ENCODE measurements at regions not wholly inside any gene's neighbourhood (a gene's known extent, or its start where the extent isn't known, plus 50 kb on each side); places are given as distances from the start of the nearest gene placed in this dataset.

DNA sequence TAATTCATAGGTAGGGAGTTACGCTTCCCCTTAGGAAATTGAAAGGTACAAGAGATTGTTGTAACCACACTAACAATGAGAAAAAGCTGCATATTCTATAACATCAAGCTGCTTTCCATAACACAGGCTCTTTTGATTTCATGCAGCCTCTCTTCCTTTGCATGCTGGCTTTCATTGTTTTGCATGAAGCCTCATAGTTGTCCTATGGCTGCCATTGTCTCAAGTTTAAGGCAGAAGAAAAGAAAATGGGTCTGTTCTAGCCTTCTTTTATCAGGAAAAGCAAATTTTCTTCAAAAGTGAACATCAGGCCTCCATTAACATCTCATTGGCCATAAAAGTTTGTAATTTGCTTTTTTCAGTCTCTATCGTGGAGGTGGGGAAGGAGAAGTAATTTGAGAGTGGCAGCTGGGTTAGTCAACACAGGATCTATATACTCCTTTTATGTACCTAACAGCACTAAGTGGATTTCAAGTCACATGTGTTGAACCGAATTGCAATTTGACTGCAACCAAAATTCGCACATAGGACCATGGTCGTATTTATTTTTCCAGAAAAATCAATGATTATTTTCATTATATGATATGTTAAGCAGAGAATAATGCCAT lies 248.5 kb upstream of the RND3 start:
- TF ChIP-seq, protein P1, sequence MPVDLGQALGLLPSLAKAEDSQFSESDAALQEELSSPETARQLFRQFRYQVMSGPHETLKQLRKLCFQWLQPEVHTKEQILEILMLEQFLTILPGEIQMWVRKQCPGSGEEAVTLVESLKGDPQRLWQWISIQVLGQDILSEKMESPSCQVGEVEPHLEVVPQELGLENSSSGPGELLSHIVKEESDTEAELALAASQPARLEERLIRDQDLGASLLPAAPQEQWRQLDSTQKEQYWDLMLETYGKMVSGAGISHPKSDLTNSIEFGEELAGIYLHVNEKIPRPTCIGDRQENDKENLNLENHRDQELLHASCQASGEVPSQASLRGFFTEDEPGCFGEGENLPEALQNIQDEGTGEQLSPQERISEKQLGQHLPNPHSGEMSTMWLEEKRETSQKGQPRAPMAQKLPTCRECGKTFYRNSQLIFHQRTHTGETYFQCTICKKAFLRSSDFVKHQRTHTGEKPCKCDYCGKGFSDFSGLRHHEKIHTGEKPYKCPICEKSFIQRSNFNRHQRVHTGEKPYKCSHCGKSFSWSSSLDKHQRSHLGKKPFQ (tag by site-specific recombination; IDR thresholded peaks at IDR 0.05): no peak
- TF ChIP-seq ZNF341 (tag by site-specific recombination; IDR thresholded peaks at IDR 0.05; ENCODE audit: low read depth): no peak
- no peak for TF ChIP-seq RBAK (tag by site-specific recombination; IDR thresholded peaks at IDR 0.05)
- TF ChIP-seq ZNF394 (tag by site-specific recombination; IDR thresholded peaks at IDR 0.05; ENCODE audit: borderline replicate concordance): no peak
- TF ChIP-seq, protein P2, sequence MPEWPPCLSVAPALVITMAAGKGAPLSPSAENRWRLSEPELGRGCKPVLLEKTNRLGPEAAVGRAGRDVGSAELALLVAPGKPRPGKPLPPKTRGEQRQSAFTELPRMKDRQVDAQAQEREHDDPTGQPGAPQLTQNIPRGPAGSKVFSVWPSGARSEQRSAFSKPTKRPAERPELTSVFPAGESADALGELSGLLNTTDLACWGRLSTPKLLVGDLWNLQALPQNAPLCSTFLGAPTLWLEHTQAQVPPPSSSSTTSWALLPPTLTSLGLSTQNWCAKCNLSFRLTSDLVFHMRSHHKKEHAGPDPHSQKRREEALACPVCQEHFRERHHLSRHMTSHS (tag by site-specific recombination; IDR thresholded peaks at IDR 0.05): no peak
- TF ChIP-seq ZNF423 (tag by site-specific recombination; IDR thresholded peaks at IDR 0.05): no peak
- no peak for TF ChIP-seq ZNF157 (tag by site-specific recombination; IDR thresholded peaks at IDR 0.05)
- no peak for TF ChIP-seq ZNF214 (tag by site-specific recombination; IDR thresholded peaks at IDR 0.05; ENCODE audit: borderline replicate concordance)
- no peak for TF ChIP-seq ZNF37A (tag by site-specific recombination; IDR thresholded peaks at IDR 0.05)
- Histone ChIP-seq H3K4me1 (ENCODE audit: control insufficient read depth, insufficient read depth, low read length) (no peaks in the 10 kb centered on the region), H3K9me3 (ENCODE audit: control insufficient read depth, insufficient read depth, low read depth, low read length) (no peaks in the 10 kb centered on the region), H3K4me3 (ENCODE audit: low read depth, low read length) (no peak overlapping the region), H3K36me3 (ENCODE audit: control insufficient read depth in 2 of 2, insufficient read depth in 1 of 2, low read length in 2 of 2) (no peaks in the 10 kb centered on the region), H3K27ac (ENCODE audit: extremely low read depth, low read depth, low read length) (no peak overlapping the region)
- POLR2A ChIA-PET: no interaction called here
- CTCF ChIA-PET: no interaction called here

DNA sequence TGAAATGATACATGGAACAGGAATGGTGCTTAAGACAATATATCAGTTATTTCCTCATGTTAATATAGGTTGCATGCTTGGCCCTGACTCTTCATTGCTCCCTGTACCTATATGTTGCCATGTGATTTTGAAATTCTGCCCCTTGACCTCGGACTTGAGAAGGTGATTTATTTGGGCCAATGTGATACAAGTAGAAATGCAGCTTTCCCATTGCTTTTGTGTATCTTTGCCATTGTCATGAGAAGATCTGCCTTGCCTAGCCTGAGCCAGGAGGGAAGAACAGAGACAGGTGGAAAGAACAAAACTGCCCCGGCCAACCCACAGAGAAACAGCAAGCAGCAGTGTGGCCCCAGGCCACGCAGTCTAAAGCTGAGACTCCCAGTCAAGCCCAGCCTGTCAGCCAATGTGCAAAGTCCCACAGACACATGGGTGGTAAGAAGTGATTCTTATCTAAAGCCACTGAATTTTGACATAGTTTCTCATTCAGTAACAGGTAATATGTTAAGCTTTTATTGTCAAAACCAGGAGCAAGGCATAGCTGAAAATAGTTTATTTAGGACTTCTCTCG lies 245.7 kb upstream of the RND3 start:
- Histone ChIP-seq H3K4me1 (ENCODE audit: control insufficient read depth, insufficient read depth, low read length) (no peaks in the 10 kb centered on the region), H3K9me3 (ENCODE audit: control insufficient read depth, insufficient read depth, low read depth, low read length) (no peaks in the 10 kb centered on the region), H3K27ac (ENCODE audit: extremely low read depth, low read depth, low read length) (no peak overlapping the region), H3K36me3 (ENCODE audit: control insufficient read depth in 2 of 2, insufficient read depth in 1 of 2, low read length in 2 of 2) (no peaks in the 10 kb centered on the region), H3K4me3 (ENCODE audit: low read depth, low read length) (no peak overlapping the region)
- ChIA-PET POLR2A (no interaction called here), CTCF (no interaction called here)
- TF ChIP-seq ZNF366 (tag by site-specific recombination; conservative IDR thresholded peaks at IDR 0.05) (no peak), HOXD13 (CRISPR knock-in tag; IDR thresholded peaks at IDR 0.05; ENCODE audit: borderline replicate concordance) (no peak), ZFP69B (tag by site-specific recombination; IDR thresholded peaks at IDR 0.05) (no peak), ZFP41 (tag by site-specific recombination; IDR thresholded peaks at IDR 0.05; ENCODE audit: borderline replicate concordance) (no peak), ZNF10 (tag by site-specific recombination; IDR thresholded peaks at IDR 0.05) (no peak), ZNF132 (tag by site-specific recombination; IDR thresholded peaks at IDR 0.05; ENCODE audit: borderline replicate concordance) (no peak), REPIN1 (tag by site-specific recombination; IDR thresholded peaks at IDR 0.05; ENCODE audit: low read depth) (no peak)
- TF ChIP-seq, protein P3, sequence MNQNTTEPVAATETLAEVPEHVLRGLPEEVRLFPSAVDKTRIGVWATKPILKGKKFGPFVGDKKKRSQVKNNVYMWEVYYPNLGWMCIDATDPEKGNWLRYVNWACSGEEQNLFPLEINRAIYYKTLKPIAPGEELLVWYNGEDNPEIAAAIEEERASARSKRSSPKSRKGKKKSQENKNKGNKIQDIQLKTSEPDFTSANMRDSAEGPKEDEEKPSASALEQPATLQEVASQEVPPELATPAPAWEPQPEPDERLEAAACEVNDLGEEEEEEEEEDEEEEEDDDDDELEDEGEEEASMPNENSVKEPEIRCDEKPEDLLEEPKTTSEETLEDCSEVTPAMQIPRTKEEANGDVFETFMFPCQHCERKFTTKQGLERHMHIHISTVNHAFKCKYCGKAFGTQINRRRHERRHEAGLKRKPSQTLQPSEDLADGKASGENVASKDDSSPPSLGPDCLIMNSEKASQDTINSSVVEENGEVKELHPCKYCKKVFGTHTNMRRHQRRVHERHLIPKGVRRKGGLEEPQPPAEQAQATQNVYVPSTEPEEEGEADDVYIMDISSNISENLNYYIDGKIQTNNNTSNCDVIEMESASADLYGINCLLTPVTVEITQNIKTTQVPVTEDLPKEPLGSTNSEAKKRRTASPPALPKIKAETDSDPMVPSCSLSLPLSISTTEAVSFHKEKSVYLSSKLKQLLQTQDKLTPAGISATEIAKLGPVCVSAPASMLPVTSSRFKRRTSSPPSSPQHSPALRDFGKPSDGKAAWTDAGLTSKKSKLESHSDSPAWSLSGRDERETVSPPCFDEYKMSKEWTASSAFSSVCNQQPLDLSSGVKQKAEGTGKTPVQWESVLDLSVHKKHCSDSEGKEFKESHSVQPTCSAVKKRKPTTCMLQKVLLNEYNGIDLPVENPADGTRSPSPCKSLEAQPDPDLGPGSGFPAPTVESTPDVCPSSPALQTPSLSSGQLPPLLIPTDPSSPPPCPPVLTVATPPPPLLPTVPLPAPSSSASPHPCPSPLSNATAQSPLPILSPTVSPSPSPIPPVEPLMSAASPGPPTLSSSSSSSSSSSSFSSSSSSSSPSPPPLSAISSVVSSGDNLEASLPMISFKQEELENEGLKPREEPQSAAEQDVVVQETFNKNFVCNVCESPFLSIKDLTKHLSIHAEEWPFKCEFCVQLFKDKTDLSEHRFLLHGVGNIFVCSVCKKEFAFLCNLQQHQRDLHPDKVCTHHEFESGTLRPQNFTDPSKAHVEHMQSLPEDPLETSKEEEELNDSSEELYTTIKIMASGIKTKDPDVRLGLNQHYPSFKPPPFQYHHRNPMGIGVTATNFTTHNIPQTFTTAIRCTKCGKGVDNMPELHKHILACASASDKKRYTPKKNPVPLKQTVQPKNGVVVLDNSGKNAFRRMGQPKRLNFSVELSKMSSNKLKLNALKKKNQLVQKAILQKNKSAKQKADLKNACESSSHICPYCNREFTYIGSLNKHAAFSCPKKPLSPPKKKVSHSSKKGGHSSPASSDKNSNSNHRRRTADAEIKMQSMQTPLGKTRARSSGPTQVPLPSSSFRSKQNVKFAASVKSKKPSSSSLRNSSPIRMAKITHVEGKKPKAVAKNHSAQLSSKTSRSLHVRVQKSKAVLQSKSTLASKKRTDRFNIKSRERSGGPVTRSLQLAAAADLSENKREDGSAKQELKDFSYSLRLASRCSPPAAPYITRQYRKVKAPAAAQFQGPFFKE (tag by site-specific recombination; IDR thresholded peaks at IDR 0.05; ENCODE audit: borderline replicate concordance): no peak

Data from HEK293 (cell line).